GM23338 (cell line): ENCODE measurements at regions not wholly inside any gene's neighbourhood (a gene's known extent, or its start where the extent isn't known, plus 50 kb on each side); places are given as distances from the start of the nearest gene placed in this dataset.

Source experiments
- ATAC-seq: fragments of 200-7000 bp; cut with Tn5 transposase; 3 replicates; pipeline ENCODE4 v1.9.1; 2020
- DNase-seq: peaks from one replicate; pipeline ENCODE4 v3.0.0-alpha.2; 2015; ENCODE audit warnings: low spot score
- H2AFZ ChIP-seq: fragments of 200-600 bp; sonication (generic); 2 replicates; pipeline ENCODE4 v1.8.0; 2016; ENCODE audit warnings: antibody characterized with exemption, mild to moderate bottlenecking, moderate library complexity
- H3F3A ChIP-seq: fragments of 200-600 bp; sonication (generic); replicated peaks from 2 replicates; pipeline ENCODE4 v1.8.0; 2017; ENCODE audit warnings: antibody characterized with exemption, mixed run types, low read depth
- H3K27ac ChIP-seq: fragments of 200-600 bp; sonication (generic); 2 replicates; pipeline ENCODE4 v1.6.1; 2016; ENCODE audit warnings: low read depth
- H3K27me3 ChIP-seq: fragments of 200-600 bp; sonication (generic); 2 replicates; pipeline ENCODE4 v1.8.0; 2016; ENCODE audit warnings: mild to moderate bottlenecking, mixed run types, moderate library complexity; ENCODE audit not compliant: insufficient read depth
- H3K36me3 ChIP-seq: fragments of 200-600 bp; sonication (generic); 2 replicates; pipeline ENCODE4 v1.8.0; 2016; ENCODE audit warnings: mild to moderate bottlenecking; ENCODE audit not compliant: insufficient read depth
- H3K4me1 ChIP-seq: fragments of 200-600 bp; sonication (generic); 2 replicates; pipeline ENCODE4 v1.8.0; 2016; ENCODE audit warnings: mild to moderate bottlenecking, moderate library complexity; ENCODE audit not compliant: insufficient read depth
- H3K4me2 ChIP-seq: fragments of 200-600 bp; sonication (generic); 2 replicates; pipeline ENCODE4 v1.7.1; 2017; ENCODE audit warnings: mixed run types
- H3K4me3 ChIP-seq: fragments of 200-600 bp; sonication (generic); 2 replicates; pipeline ENCODE4 v1.6.1; 2016; ENCODE audit warnings: mixed run types
- H3K79me2 ChIP-seq: fragments of 200-600 bp; sonication (generic); replicated peaks from 2 replicates; pipeline ENCODE4 v1.8.0; 2017; ENCODE audit warnings: mild to moderate bottlenecking; ENCODE audit not compliant: insufficient read depth
- H3K9me2 ChIP-seq: fragments of 200-600 bp; sonication (generic); 2 replicates; pipeline ENCODE4 v1.8.0; 2017; ENCODE audit not compliant: insufficient read depth
- H4K20me1 ChIP-seq: fragments of 200-600 bp; sonication (generic); replicated peaks from 2 replicates; pipeline ENCODE4 v1.8.0; 2017; ENCODE audit warnings: mild to moderate bottlenecking; ENCODE audit not compliant: insufficient read depth
- H3K27ac Mint-ChIP-seq: 2 replicates; pipeline ENCODE4 v1.8.0; 2020; ENCODE audit warnings: inconsistent platforms, mild to moderate bottlenecking, moderate library complexity, mixed read lengths
- H3K27me3 Mint-ChIP-seq: 3 replicates; pipeline ENCODE4 v1.8.0; 2022; ENCODE audit warnings: low read depth, mild to moderate bottlenecking, moderate library complexity, mixed read lengths, inconsistent platforms; ENCODE audit not compliant: insufficient read depth, poor library complexity
- H3K36me3 Mint-ChIP-seq: 3 replicates; pipeline ENCODE4 v1.8.0; 2021; ENCODE audit warnings: low read depth, mild to moderate bottlenecking, inconsistent platforms, moderate library complexity, mixed read lengths
- H3K4me1 Mint-ChIP-seq: 3 replicates; pipeline ENCODE4 v1.8.0; 2020; ENCODE audit warnings: mild to moderate bottlenecking, inconsistent platforms, mixed read lengths
- H3K4me3 Mint-ChIP-seq: 3 replicates; pipeline ENCODE4 v1.8.0; 2021; ENCODE audit warnings: moderate library complexity, mild to moderate bottlenecking, inconsistent platforms, mixed read lengths
- H3K9me3 Mint-ChIP-seq: 3 replicates; pipeline ENCODE4 v1.8.0; 2020; ENCODE audit warnings: moderate library complexity, mild to moderate bottlenecking, inconsistent platforms, mixed read lengths
- CREB1 ChIP-seq: fragments of 250-450 bp; sonication (Bioruptor Pico); IDR thresholded peaks from 2 replicates; pipeline ENCODE4 v1.5.0; 2020; ENCODE audit warnings: low read depth, mild to moderate bottlenecking, moderate library complexity
- EZH2 ChIP-seq: fragments of 200-600 bp; sonication (generic); IDR thresholded peaks from one replicate; pipeline ENCODE4 v1.8.0; 2017; ENCODE audit warnings: antibody characterized with exemption, mild to moderate bottlenecking, low read depth; ENCODE audit not compliant: unreplicated experiment
- EZH2phosphoT487 ChIP-seq: fragments of 200-600 bp; sonication (generic); IDR thresholded peaks from one replicate; pipeline ENCODE4 v1.8.1; 2018; ENCODE audit warnings: antibody characterized with exemption; ENCODE audit not compliant: unreplicated experiment
- POLR2AphosphoS5 ChIP-seq: IDR thresholded peaks from 2 replicates; pipeline ENCODE4 v1.6.1; 2016; ENCODE audit warnings: antibody characterized with exemption, low read depth
- REST ChIP-seq: IDR thresholded peaks from one replicate; pipeline ENCODE4 v1.6.1; 2018; ENCODE audit warnings: antibody characterized with exemption; ENCODE audit not compliant: unreplicated experiment
- STAT1 ChIP-seq: IDR thresholded peaks from one replicate; pipeline ENCODE4 v1.6.1; 2016; ENCODE audit warnings: antibody characterized with exemption; ENCODE audit not compliant: unreplicated experiment
- ZNF331 ChIP-seq: fragments of 250-450 bp; sonication (Bioruptor Pico); IDR thresholded peaks from 2 replicates; pipeline ENCODE4 v1.5.0; 2020; ENCODE audit warnings: low read depth, mild to moderate bottlenecking, moderate library complexity
- TF ChIP-seq, protein P1 (sequence below): IDR thresholded peaks from 2 replicates; pipeline ENCODE4 v1.6.1; 2016; ENCODE audit warnings: antibody characterized with exemption

DNA sequence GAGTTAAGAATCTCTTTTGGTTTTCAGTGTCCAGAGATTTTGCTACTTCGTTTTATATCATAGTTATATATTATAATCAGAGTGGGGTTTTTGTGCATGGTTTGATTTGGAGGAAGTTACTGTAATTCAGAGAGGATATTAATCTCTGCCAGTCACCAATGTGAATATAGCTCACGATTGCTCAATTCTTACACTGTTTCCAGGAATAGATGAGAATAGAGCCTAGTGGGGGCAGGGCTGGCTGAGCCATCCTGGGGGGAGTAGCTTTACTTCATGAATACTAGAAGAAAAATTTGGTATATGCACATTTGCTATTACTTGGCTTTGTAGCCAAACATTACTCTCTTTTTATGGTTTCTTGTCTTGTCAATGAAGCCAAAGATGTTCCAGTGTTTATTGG, 60.9 kb upstream of the TRPC3 start (continued):
- TF ChIP-seq REST (no peak), STAT1 (no peak), EZH2 (no peak), EZH2phosphoT487 (no peak), CREB1 (CRISPR knock-in tag) (no peak)

- no peak overlapping the region for H3K4me2 ChIP-seq
- H3K79me2 ChIP-seq, result no peaks in the 10 kb centered on the region
- no peak overlapping the region for H3K4me3 Mint-ChIP-seq
- no peak overlapping the region for H3K27ac ChIP-seq
- H3K9me2 ChIP-seq, result no peaks in the 10 kb centered on the region
- no peaks in the 10 kb centered on the region for H3K36me3 ChIP-seq
- DNase-seq (no peak), ATAC-seq (no peak)
- no peaks in the 10 kb centered on the region for H3K27me3 ChIP-seq
- H3K4me1 ChIP-seq, result peaks cover 7% of the 10 kb centered on the region
- peaks cover 4% of the 10 kb centered on the region; the same call in 2 of the 3 replicates for H3K4me1 Mint-ChIP-seq
- no peak for TF ChIP-seq REST
- no peaks in the 10 kb centered on the region for H3K27me3 Mint-ChIP-seq
- H3K9me3 Mint-ChIP-seq, result no peaks in the 10 kb centered on the region
- 0 out of 2 replicates have a peak overlapping the region, but pooled peaks have one; percentile 33 for H2AFZ ChIP-seq
- no peak overlapping the region for H3K4me3 ChIP-seq
- no peaks in the 10 kb centered on the region for H4K20me1 ChIP-seq
- H3K36me3 Mint-ChIP-seq, result no peaks in the 10 kb centered on the region
- no peak overlapping the region for H3K27ac Mint-ChIP-seq
- H3F3A ChIP-seq, result no peaks in the 10 kb centered on the region
These were observed 58.8 kb upstream of the TRPC3 start for GRCh38 chr4:122010610-122011009.

DNA sequence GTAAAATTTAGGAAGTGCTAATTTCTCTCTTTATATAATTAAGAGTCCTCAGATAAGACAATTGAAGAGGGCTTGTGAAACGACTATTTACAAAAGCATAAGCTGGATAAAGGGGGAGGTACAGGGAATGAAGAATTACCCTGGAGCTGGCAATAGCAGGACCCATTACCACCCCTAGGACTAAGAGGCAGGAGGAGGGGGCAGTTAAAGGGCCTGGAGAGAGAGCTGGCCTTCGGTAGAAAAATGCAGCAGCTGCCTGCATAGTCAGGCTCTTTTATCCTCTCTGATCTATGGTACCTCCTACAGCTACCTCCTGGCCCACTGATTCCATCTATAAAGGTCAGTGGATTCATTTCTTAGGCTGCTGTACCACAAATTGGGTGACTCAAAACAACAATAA, 57.7 kb upstream of the TRPC3 start:
- H3K27ac Mint-ChIP-seq, result no peak overlapping the region
- H3K4me2 ChIP-seq, result no peak overlapping the region
- H3K27ac ChIP-seq, result no peak overlapping the region
- H3K4me3 ChIP-seq, result no peak overlapping the region
- H3K79me2 ChIP-seq, result no peaks in the 10 kb centered on the region
- H3K9me3 Mint-ChIP-seq, result no peaks in the 10 kb centered on the region
- ATAC-seq (peak; percentile 73), DNase-seq (no peak)
- no peaks in the 10 kb centered on the region for H3K36me3 Mint-ChIP-seq
- H3K36me3 ChIP-seq, result no peaks in the 10 kb centered on the region
- H3K4me3 Mint-ChIP-seq, result no peak overlapping the region
- H3K9me2 ChIP-seq, result no peaks in the 10 kb centered on the region
- no peaks in the 10 kb centered on the region for H3K27me3 ChIP-seq
- H3F3A ChIP-seq, result no peaks in the 10 kb centered on the region
- peak overlapping the region; percentile 38; the same call in 1 of the 2 replicates for H2AFZ ChIP-seq
- peaks cover 4% of the 10 kb centered on the region; the same call in 2 of the 3 replicates for H3K4me1 Mint-ChIP-seq
- no peaks in the 10 kb centered on the region for H4K20me1 ChIP-seq
- H3K27me3 Mint-ChIP-seq, result no peaks in the 10 kb centered on the region
- peaks cover 7% of the 10 kb centered on the region for H3K4me1 ChIP-seq
- TF ChIP-seq CREB1 (CRISPR knock-in tag), result no peak
- no peak for TF ChIP-seq ZNF331
- TF ChIP-seq EZH2phosphoT487, result no peak
- no peak for TF ChIP-seq STAT1
- no peak for TF ChIP-seq POLR2AphosphoS5
- TF ChIP-seq, protein P1, sequence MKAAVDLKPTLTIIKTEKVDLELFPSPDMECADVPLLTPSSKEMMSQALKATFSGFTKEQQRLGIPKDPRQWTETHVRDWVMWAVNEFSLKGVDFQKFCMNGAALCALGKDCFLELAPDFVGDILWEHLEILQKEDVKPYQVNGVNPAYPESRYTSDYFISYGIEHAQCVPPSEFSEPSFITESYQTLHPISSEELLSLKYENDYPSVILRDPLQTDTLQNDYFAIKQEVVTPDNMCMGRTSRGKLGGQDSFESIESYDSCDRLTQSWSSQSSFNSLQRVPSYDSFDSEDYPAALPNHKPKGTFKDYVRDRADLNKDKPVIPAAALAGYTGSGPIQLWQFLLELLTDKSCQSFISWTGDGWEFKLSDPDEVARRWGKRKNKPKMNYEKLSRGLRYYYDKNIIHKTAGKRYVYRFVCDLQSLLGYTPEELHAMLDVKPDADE, result no peak
